WI38 (cell line): ENCODE measurements at regions not wholly inside any gene's neighbourhood (a gene's known extent, or its start where the extent isn't known, plus 50 kb on each side); places are given as distances from the start of the nearest gene placed in this dataset.

Experiments
- H3K4me3 ChIP-seq: 2 replicates; pipeline ENCODE4 v1.5.1; 2011; ENCODE audit warnings: low read depth, mild to moderate bottlenecking, control low read depth, low read length
- TF ChIP-seq, protein P1 (sequence below): IDR thresholded peaks from 2 replicates; pipeline ENCODE4 v1.5.1; 2012; ENCODE audit warnings: low read depth, mild to moderate bottlenecking, control low read depth, low read length

DNA sequence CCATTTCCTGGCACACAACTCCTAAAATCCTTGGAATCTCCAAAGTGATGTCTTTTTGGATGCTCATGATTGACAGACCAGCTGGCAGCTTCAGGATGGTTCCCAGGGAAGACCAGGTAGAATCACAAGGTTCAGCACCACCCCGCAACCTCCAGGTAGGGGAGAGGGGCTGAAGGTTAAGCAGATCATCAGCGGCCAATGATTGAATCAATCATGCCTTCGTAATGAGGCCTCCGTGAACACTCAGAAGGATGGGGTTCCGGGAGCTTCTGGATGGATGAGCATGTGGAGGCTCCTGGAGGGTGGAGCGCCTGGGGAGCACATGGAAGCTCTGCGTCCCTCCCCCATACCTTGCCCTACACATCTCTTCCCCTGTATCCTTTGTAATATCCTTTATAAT is 185.9 kb downstream of the SEC14L1 start:
- TF ChIP-seq, protein P1, sequence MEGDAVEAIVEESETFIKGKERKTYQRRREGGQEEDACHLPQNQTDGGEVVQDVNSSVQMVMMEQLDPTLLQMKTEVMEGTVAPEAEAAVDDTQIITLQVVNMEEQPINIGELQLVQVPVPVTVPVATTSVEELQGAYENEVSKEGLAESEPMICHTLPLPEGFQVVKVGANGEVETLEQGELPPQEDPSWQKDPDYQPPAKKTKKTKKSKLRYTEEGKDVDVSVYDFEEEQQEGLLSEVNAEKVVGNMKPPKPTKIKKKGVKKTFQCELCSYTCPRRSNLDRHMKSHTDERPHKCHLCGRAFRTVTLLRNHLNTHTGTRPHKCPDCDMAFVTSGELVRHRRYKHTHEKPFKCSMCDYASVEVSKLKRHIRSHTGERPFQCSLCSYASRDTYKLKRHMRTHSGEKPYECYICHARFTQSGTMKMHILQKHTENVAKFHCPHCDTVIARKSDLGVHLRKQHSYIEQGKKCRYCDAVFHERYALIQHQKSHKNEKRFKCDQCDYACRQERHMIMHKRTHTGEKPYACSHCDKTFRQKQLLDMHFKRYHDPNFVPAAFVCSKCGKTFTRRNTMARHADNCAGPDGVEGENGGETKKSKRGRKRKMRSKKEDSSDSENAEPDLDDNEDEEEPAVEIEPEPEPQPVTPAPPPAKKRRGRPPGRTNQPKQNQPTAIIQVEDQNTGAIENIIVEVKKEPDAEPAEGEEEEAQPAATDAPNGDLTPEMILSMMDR, result no peak

DNA sequence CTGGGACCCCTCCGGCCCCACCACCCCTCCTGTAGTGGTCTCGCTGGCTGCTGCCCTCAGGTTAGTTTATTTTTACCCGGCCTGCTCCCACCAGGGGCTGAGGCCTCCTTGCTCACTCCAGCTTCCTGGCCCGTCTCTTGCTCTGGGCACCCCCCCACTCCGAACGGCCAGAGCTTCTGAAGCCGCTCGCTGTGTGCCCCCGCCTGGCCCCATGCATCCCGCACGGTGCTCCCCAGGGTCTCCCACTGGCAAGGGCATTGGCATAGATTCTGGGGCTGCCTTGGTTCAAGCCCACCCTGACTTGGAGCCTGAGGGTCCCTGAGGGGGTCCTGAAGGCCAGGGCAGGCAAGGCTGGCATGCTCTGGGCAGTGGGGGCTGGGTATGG is 186.4 kb downstream of the SEC14L1 start:
- no peak overlapping the region for H3K4me3 ChIP-seq
- TF ChIP-seq, protein P1, result no peak

More for the DNA sequence above, 185.9 kb downstream of the SEC14L1 start:
- no peak overlapping the region for H3K4me3 ChIP-seq

DNA sequence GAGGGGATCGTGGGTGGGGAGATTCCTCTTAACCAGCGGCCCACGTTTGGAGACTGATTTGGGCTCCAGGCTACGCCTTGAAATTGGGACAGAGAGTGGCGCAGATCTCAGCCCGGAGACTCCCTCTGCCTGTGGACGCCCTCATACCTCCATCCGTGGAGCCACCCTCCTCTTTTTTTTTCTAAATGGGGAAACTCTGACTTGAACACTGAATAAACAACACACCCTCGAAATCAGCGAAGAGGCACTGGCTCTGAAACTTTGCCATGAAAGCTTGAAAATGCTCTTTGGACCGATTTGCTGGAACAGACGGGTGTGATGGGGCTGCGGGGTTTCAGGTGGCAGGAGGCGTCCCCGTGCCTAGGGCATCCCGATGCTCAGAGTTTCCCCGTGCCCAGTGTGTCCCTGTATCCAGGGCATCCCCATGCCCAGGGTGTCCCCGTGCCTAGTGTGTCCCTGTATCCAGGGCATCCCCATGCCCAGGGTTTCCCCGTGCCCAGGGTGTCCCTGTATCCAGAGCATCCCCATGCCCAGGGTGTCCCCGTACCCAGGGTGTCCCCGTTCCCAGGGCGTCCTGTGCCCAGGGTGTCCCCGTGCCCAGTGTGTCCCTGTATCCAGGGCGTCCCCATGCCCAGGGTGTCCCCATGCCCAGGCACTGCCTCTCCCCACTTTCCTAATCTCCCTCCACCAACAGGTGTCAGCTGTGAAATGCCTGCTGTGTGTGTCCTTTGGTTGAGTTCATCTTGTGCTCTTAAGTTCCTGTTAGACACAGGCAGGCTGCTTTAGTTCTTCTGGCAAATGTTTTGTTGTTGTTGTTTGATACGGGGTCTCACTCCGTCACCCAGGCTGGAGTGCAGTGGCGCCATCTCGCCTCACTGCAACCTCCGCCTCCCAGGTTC is 187.0 kb downstream of the SEC14L1 start:
- H3K4me3 ChIP-seq, result no peak overlapping the region
- TF ChIP-seq, protein P1, result no peak

DNA sequence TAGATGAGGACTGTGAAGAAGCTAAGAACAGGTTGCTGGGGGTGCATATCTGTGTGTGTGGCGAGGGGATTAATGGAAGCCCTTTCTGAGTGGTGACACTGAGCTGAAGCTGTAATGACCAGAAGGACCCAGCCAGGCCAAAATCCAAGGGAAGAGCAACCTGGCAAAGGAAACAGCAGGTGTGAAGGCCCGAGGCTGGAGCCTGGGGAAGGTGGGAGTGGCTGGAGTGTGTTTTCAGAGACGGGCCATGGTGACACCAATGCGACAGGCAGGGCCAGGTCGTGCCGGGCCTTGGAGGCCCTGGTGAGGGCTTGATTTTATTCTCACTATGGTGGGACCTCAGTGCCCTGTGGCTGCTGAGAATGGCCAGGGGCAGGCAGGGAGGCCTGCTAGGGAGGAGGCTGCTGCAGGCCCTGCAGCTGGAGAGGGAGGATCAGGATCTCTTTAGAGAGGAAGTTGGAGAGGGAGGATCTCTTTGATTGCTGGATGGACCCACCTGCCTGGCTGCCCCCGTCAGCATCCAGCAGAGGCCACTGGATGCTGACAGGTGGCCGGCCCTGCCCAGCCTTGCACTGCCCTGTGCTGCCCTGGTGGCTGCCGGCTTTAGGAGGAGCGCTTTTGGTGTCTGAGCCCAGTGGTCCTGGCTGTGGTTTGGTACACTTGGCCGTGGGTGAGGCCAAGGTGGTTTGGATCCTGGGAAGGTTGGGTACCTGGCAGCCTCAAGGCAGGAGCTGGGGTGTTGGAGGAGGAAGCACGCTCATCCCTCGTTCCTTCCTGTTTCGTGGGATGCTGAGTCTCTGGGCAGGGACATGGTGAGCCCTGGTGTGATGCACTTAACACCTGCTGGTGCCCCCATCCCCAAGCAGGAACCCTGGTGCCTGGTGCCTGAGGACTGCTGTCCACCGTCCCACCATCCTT is 188.3 kb downstream of the SEC14L1 start:
- H3K4me3 ChIP-seq, result no peak overlapping the region
- TF ChIP-seq, protein P1, result no peak

DNA sequence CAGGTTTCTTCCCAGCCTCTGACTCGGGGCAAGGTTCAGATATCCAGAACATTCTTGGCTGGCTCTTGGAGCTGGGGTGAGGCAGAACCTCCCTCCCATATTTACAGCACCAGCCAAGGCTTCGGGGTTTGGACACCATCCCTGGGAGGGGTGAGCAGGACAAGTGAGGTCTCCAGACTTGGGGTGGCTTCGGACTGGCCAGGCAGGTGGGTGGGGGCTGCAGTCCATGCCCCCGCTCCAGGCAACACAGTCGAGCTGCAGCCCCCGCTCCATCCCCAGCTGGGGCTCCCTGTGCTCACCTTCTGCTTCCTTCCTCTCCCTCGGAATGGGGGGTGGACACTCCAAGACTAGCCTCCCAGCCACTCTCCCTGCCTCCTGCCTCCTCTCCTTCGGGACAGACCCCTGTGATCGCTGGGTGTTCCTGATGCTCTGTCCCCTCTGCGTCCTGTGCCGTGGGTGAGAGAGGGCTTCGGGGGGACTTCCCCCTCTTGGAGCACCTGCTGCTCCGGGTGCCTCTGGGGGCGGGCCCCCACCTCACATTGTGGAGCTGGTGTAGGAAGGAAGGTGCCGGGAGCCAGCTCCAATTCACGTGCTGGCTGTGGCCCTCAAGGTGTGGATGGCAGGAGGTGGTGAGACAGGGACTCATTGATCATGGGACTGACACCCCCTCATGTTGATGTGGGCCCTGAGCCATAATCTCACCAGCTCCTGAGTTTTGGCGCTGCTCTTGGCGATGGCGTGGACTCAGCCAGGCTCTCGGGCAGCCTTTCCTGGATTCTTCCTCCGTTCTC is 189.2 kb downstream of the SEC14L1 start:
- TF ChIP-seq, protein P1, result no peak
- no peak overlapping the region for H3K4me3 ChIP-seq

DNA sequence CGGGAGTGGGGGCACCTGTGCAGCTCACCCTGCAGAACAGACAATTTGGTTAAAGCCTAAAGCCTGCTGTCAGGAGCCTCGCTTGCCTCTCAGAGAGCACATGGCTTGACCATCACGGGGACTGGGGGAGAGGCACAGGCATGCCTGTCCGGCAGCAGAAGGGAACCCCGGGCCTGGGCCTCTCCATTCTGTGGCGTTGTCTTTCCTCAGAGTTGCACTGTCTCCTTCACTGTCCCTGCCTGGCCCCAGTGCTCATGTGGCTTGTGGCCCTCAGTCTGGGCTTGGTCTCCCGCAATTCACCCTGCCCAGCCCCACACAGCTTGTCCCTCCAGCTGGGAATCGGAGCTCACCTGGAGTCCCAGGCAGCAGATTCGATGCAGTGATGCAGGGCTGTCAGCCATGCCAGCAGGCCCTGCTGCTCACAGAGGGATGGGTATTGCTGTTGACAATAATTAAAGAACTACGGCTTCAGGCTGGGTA is 189.9 kb downstream of the SEC14L1 start:
- TF ChIP-seq, protein P1, result no peak
- no peak overlapping the region for H3K4me3 ChIP-seq
